HEK293 (cell line): ENCODE measurements at regions not wholly inside any gene's neighbourhood (a gene's known extent, or its start where the extent isn't known, plus 50 kb on each side); places are given as distances from the start of the nearest gene placed in this dataset.

Experiments used
- CTCF ChIA-PET: fragments of 350-600 bp; formaldehyde crosslinking; extraction: SDS; loops from one replicate; lab custom pipeline; 2021; ENCODE audit warnings: antibody characterized with exemption; lab: Yijun Ruan, JAX
- POLR2A ChIA-PET: fragments of 300-600 bp; formaldehyde crosslinking; extraction: SDS; loops from one replicate; lab custom pipeline; 2020; ENCODE audit warnings: antibody characterized with exemption, inconsistent platforms; lab: Yijun Ruan, JAX
- H3K27ac ChIP-seq: fragments of 200-500 bp; sonication (Bioruptor generic); 2 replicates; pipeline ENCODE4 v1.5.1; 2014; ENCODE audit warnings: low read depth, low read length, control low read depth, inconsistent platforms; ENCODE audit errors: extremely low read depth
- H3K36me3 ChIP-seq, 2 experiments: fragments of 200-500 bp in 1 of 2; sonication (Bioruptor generic) in 1 of 2; 1 replicate in 1 of 2; 2 replicates in 1 of 2; pipeline ENCODE4 v1.5.1; 2014 to 2017; ENCODE audit warnings: inconsistent platforms in 2 of 2, low read length in 2 of 2; ENCODE audit not compliant: control insufficient read depth in 2 of 2, insufficient read depth in 1 of 2
- H3K4me1 ChIP-seq: fragments of 200-500 bp; sonication (Bioruptor generic); 2 replicates; pipeline ENCODE4 v1.5.1; 2014; ENCODE audit warnings: mild to moderate bottlenecking, low read length, inconsistent platforms; ENCODE audit not compliant: control insufficient read depth, insufficient read depth
- H3K4me3 ChIP-seq: 2 replicates; pipeline ENCODE4 v1.5.1; 2011; ENCODE audit warnings: low read depth, mild to moderate bottlenecking, control low read depth, low read length, moderate library complexity
- H3K9me3 ChIP-seq: fragments of 200-500 bp; sonication (Bioruptor generic); 2 replicates; pipeline ENCODE4 v1.5.1; 2014; ENCODE audit warnings: low read depth, low read length, inconsistent platforms; ENCODE audit not compliant: control insufficient read depth, insufficient read depth
- MYNN ChIP-seq: fragments of 450-650 bp; formaldehyde crosslinking; IDR thresholded peaks from 2 replicates; pipeline ENCODE4 v1.5.1; 2016; ENCODE audit warnings: missing biosample characterization, missing genetic modification characterization, borderline replicate concordance
- PRDM1 ChIP-seq: fragments of 450-650 bp; formaldehyde crosslinking; IDR thresholded peaks from 2 replicates; pipeline ENCODE4; 2016; ENCODE audit warnings: missing biosample characterization, missing genetic modification characterization
- SCRT1 ChIP-seq: fragments of 450-650 bp; formaldehyde crosslinking; IDR thresholded peaks from 2 replicates; pipeline ENCODE4 v1.5.1; 2016; ENCODE audit warnings: missing biosample characterization, missing genetic modification characterization, borderline replicate concordance
- ZIC2 ChIP-seq: fragments of 450-650 bp; formaldehyde crosslinking; IDR thresholded peaks from 2 replicates; pipeline ENCODE4 v1.5.1; 2016; ENCODE audit warnings: missing biosample characterization, missing genetic modification characterization
- ZNF140 ChIP-seq: fragments of 450-650 bp; formaldehyde crosslinking; IDR thresholded peaks from 2 replicates; pipeline ENCODE4 v1.5.1; 2016; ENCODE audit warnings: missing biosample characterization, missing genetic modification characterization
- ZNF16 ChIP-seq: fragments of 450-650 bp; formaldehyde crosslinking; IDR thresholded peaks from 2 replicates; pipeline ENCODE4 v1.5.1; 2016; ENCODE audit warnings: low read depth, missing biosample characterization, missing genetic modification characterization
- ZNF2 ChIP-seq: fragments of 450-650 bp; formaldehyde crosslinking; IDR thresholded peaks from 2 replicates; pipeline ENCODE4 v1.5.1; 2016; ENCODE audit warnings: missing biosample characterization, missing genetic modification characterization
- ZNF266 ChIP-seq: fragments of 450-650 bp; formaldehyde crosslinking; IDR thresholded peaks from 2 replicates; pipeline ENCODE4 v1.5.1; 2016; ENCODE audit warnings: missing biosample characterization, missing genetic modification characterization, low read depth
- ZNF302 ChIP-seq: fragments of 450-650 bp; formaldehyde crosslinking; IDR thresholded peaks from 2 replicates; pipeline ENCODE4 v1.5.1; 2016; ENCODE audit warnings: missing biosample characterization, missing genetic modification characterization, low read depth
- ZNF394 ChIP-seq: fragments of 450-650 bp; formaldehyde crosslinking; IDR thresholded peaks from 2 replicates; pipeline ENCODE4 v1.5.1; 2016; ENCODE audit warnings: missing biosample characterization, missing genetic modification characterization, mild to moderate bottlenecking, moderate library complexity, borderline replicate concordance
- ZNF404 ChIP-seq: fragments of 450-650 bp; formaldehyde crosslinking; IDR thresholded peaks from 2 replicates; pipeline ENCODE4 v1.5.1; 2017; ENCODE audit warnings: missing biosample characterization, missing genetic modification characterization
- ZNF426 ChIP-seq: fragments of 450-650 bp; formaldehyde crosslinking; IDR thresholded peaks from 2 replicates; pipeline ENCODE4 v1.5.1; 2017; ENCODE audit warnings: missing biosample characterization, missing genetic modification characterization, mild to moderate bottlenecking, inconsistent platforms, moderate library complexity
- ZNF501 ChIP-seq: fragments of 450-650 bp; formaldehyde crosslinking; IDR thresholded peaks from 2 replicates; pipeline ENCODE4 v1.5.1; 2016; ENCODE audit warnings: missing biosample characterization, missing genetic modification characterization
- ZNF514 ChIP-seq: fragments of 450-650 bp; formaldehyde crosslinking; IDR thresholded peaks from 2 replicates; pipeline ENCODE4 v1.5.1; 2016; ENCODE audit warnings: missing biosample characterization, missing genetic modification characterization
- ZNF529 ChIP-seq: fragments of 450-650 bp; formaldehyde crosslinking; IDR thresholded peaks from 2 replicates; pipeline ENCODE4 v1.5.1; 2017; ENCODE audit warnings: missing genetic modification characterization, missing biosample characterization; ENCODE audit not compliant: insufficient replicate concordance
- ZNF549 ChIP-seq: fragments of 450-650 bp; IDR thresholded peaks from 2 replicates; pipeline ENCODE4 v1.5.1; 2018; ENCODE audit warnings: missing biosample characterization, missing genetic modification characterization, mild to moderate bottlenecking, inconsistent platforms, moderate library complexity
- ZNF707 ChIP-seq: fragments of 450-650 bp; formaldehyde crosslinking; IDR thresholded peaks from 2 replicates; pipeline ENCODE4 v1.5.1; 2016; ENCODE audit warnings: missing biosample characterization, missing genetic modification characterization
- ZNF747 ChIP-seq: fragments of 450-650 bp; formaldehyde crosslinking; IDR thresholded peaks from 2 replicates; pipeline ENCODE4 v1.5.1; 2016; ENCODE audit warnings: missing biosample characterization, missing genetic modification characterization
- ZSCAN23 ChIP-seq: fragments of 450-650 bp; formaldehyde crosslinking; IDR thresholded peaks from 2 replicates; pipeline ENCODE4 v1.5.1; 2016; ENCODE audit warnings: missing biosample characterization, missing genetic modification characterization
- TF ChIP-seq, protein P1 (sequence below): fragments of 450-650 bp; formaldehyde crosslinking; IDR thresholded peaks from 2 replicates; pipeline ENCODE4 v1.5.1; 2016; ENCODE audit warnings: missing biosample characterization, missing genetic modification characterization
- TF ChIP-seq, protein P2 (sequence below): fragments of 450-650 bp; formaldehyde crosslinking; IDR thresholded peaks from 2 replicates; pipeline ENCODE4 v1.5.1; 2016; ENCODE audit warnings: missing biosample characterization, missing genetic modification characterization, low read depth

DNA sequence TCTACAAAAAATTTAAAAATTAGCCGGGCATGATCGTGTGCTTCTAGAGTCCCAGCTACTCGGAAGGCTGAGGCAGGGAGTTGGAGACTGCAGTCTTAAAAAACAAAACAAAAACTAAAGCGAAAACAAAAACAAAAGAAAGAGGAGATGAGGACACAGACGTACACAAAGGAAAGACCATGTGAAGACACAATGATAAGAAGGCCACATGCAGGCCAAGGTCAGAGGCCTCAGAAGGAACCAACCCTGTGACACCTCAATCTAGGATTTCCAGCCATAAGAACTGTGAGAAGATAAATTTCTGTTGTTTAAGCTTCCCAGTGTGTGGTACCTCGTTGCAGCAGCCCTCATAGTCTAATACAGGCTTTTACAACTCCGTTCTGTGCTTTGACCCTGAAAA is 177.0 kb upstream of the ATP6AP2 start:
- H3K4me1 ChIP-seq = no peaks in the 10 kb centered on the region
- ChIA-PET POLR2A (no interaction called here), CTCF (interaction anchor here (0.6 kb wide), 1 partner anchor 574 kb away, joined by 3 read pairs; no protein-coding TSS in a partner anchor)
- TF ChIP-seq ZNF514 = no peak
- TF ChIP-seq ZSCAN23 (tag by site-specific recombination) = no peak
- TF ChIP-seq ZNF266 = no peak
- TF ChIP-seq, protein P1, sequence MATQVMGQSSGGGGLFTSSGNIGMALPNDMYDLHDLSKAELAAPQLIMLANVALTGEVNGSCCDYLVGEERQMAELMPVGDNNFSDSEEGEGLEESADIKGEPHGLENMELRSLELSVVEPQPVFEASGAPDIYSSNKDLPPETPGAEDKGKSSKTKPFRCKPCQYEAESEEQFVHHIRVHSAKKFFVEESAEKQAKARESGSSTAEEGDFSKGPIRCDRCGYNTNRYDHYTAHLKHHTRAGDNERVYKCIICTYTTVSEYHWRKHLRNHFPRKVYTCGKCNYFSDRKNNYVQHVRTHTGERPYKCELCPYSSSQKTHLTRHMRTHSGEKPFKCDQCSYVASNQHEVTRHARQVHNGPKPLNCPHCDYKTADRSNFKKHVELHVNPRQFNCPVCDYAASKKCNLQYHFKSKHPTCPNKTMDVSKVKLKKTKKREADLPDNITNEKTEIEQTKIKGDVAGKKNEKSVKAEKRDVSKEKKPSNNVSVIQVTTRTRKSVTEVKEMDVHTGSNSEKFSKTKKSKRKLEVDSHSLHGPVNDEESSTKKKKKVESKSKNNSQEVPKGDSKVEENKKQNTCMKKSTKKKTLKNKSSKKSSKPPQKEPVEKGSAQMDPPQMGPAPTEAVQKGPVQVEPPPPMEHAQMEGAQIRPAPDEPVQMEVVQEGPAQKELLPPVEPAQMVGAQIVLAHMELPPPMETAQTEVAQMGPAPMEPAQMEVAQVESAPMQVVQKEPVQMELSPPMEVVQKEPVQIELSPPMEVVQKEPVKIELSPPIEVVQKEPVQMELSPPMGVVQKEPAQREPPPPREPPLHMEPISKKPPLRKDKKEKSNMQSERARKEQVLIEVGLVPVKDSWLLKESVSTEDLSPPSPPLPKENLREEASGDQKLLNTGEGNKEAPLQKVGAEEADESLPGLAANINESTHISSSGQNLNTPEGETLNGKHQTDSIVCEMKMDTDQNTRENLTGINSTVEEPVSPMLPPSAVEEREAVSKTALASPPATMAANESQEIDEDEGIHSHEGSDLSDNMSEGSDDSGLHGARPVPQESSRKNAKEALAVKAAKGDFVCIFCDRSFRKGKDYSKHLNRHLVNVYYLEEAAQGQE (tag by site-specific recombination) = no peak
- TF ChIP-seq ZNF394 (tag by site-specific recombination) = no peak
- no peak for TF ChIP-seq ZNF2 (tag by site-specific recombination)
- TF ChIP-seq ZNF426 (tag by site-specific recombination) = no peak
- no peak for TF ChIP-seq ZNF16 (tag by site-specific recombination)
- TF ChIP-seq ZNF707 (tag by site-specific recombination) = no peak
- TF ChIP-seq ZIC2 (tag by site-specific recombination) = no peak
- no peak for TF ChIP-seq ZNF529 (tag by site-specific recombination)
- no peak for TF ChIP-seq ZNF549 (tag by site-specific recombination)
- TF ChIP-seq MYNN = no peak
- no peak for TF ChIP-seq ZNF140 (tag by site-specific recombination)
- no peak for TF ChIP-seq SCRT1 (tag by site-specific recombination)
- no peak for TF ChIP-seq ZNF747 (tag by site-specific recombination)
- no peak for TF ChIP-seq PRDM1 (tag by site-specific recombination)
- TF ChIP-seq, protein P2, sequence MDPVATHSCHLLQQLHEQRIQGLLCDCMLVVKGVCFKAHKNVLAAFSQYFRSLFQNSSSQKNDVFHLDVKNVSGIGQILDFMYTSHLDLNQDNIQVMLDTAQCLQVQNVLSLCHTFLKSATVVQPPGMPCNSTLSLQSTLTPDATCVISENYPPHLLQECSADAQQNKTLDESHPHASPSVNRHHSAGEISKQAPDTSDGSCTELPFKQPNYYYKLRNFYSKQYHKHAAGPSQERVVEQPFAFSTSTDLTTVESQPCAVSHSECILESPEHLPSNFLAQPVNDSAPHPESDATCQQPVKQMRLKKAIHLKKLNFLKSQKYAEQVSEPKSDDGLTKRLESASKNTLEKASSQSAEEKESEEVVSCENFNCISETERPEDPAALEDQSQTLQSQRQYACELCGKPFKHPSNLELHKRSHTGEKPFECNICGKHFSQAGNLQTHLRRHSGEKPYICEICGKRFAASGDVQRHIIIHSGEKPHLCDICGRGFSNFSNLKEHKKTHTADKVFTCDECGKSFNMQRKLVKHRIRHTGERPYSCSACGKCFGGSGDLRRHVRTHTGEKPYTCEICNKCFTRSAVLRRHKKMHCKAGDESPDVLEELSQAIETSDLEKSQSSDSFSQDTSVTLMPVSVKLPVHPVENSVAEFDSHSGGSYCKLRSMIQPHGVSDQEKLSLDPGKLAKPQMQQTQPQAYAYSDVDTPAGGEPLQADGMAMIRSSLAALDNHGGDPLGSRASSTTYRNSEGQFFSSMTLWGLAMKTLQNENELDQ (tag by site-specific recombination) = no peak
- TF ChIP-seq ZNF501 (tag by site-specific recombination) = no peak
- no peak for TF ChIP-seq ZNF404
- H3K9me3 ChIP-seq = no peaks in the 10 kb centered on the region
- no peaks in the 10 kb centered on the region for H3K36me3 ChIP-seq
- H3K4me3 ChIP-seq = no peak overlapping the region
- H3K27ac ChIP-seq = no peak overlapping the region

DNA sequence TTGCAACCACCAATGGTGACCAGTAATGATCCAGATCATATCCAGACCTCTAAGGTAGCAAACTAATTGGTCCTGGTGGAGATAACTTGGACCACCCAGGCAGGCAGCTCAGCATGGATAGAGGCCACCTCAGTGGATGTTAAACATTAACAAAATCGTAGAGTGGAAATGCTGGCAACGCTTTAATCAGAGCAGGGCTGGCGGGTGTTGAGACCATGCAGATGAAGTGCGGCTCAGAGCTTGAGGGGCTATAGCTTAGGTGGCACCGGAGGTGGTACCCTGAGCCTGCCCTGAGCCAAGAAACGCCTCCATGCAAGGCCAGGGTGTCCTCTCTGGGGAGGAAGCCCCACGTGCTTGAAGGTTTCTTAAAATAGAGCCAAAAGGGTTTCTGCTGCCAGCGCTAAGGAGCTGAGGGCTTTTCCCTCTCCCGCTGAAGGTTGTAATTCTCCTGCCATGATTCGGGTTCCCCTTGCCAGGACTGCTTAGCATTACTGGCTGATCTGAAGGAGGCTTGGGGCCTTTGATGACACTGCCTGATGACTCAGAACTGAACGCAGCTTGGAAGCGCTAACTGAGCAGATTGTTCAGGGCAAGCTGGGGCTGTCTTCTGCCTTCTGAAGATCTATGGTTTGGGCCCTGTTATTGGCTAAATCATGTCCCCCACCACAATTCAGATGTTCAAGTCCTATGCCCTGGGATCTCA is 177.8 kb upstream of the ATP6AP2 start:
- Histone ChIP-seq H3K36me3 (no peaks in the 10 kb centered on the region), H3K27ac (no peak overlapping the region), H3K9me3 (no peaks in the 10 kb centered on the region), H3K4me1 (no peaks in the 10 kb centered on the region)
- CTCF ChIA-PET = interaction anchor here (0.6 to 0.8 kb wide), 2 partner anchors 8 to 574 kb away, joined by 3 to 4 read pairs; no protein-coding TSS in a partner anchor
- TF ChIP-seq ZNF302 = no peak
- peak; percentile 43 for TF ChIP-seq ZIC2 (tag by site-specific recombination)
- TF ChIP-seq, all 188 proteins: peak for 1
- POLR2A ChIA-PET = interaction anchor here (0.6 kb wide), 1 partner anchor 650 kb away, joined by 3 read pairs; no protein-coding TSS in a partner anchor
- H3K4me3 ChIP-seq = no peak overlapping the region
